ENCODE measurements at regions not wholly inside any gene's neighbourhood (a gene's known extent, or its start where the extent isn't known, plus 50 kb on each side); places are given as distances from the start of the nearest gene placed in this dataset.

- TF ChIP-seq POLR2A (IDR thresholded peaks at IDR 0.05; ENCODE audit: low read length) = no peak
- TF ChIP-seq GATA1 (IDR thresholded peaks at IDR 0.05; ENCODE audit: low read depth, low read length) = no peak
These were observed 711.1 kb upstream of the SEL1L start for GRCh38 chr14:82244791-82245190.

All from erythroblast (primary cell).